HepG2 (cell line): ENCODE measurements at regions not wholly inside any gene's neighbourhood (a gene's known extent, or its start where the extent isn't known, plus 50 kb on each side); places are given as distances from the start of the nearest gene placed in this dataset.
A peak's percentile ranks its signal among the peaks of the same experiment; 100 is the strongest.

ENCODE experiments used
- ATAC-seq: fragments of 200-7000 bp; cut with Tn5 transposase; 3 replicates; pipeline ENCODE4 v1.9.1; 2020; ENCODE audit warnings: mild to moderate bottlenecking, moderate library complexity
- BruUV-seq: library from RNA; stranded (reverse); fragments of 400-500 nt; replicated peaks from 2 replicates; lab custom pipeline; 2021; lab: Mats Ljungman, UMichigan
- CTCF ChIA-PET: fragments of 300-600 bp; formaldehyde crosslinking; extraction: SDS; loops from one replicate; lab custom pipeline; 2021; ENCODE audit warnings: low total read pairs, inconsistent platforms, low intra/inter-chr PET ratio; lab: Yijun Ruan, JAX
- POLR2A ChIA-PET: fragments of 350-600 bp; sonication (Branson Sonifier 250); formaldehyde crosslinking; loops from one replicate; lab custom pipeline; 2020; ENCODE audit warnings: antibody characterized with exemption, inconsistent platforms; lab: Yijun Ruan, JAX
- DNase-seq: peaks from one replicate; pipeline ENCODE4 v3.0.0-alpha.2; 2015; ENCODE audit warnings: low spot score
- FAIRE-seq: peaks from 3 replicates; lab custom pipeline; 2011; peaks lifted over from hg19 to GRCh38; lab: Jason Lieb, UNC
- H2AFZ ChIP-seq: one replicate; pipeline ENCODE4 v1.6.1; 2011; ENCODE audit warnings: low read length, inconsistent platforms
- H3K27ac ChIP-seq: fragments of 300-600 bp; 3 replicates; pipeline ENCODE4 v1.8.0; 2011; ENCODE audit warnings: mixed run types, mild to moderate bottlenecking, mixed read lengths, low read length, inconsistent platforms; ENCODE audit not compliant: insufficient read depth; ENCODE audit errors: extremely low read length
- H3K27me3 ChIP-seq, 2 experiments: fragments of 200-600 bp in 1 of 2; 2 replicates in 1 of 2; 3 replicates in 1 of 2; pipeline versions ENCODE4 v1.6.0 to v1.8.0; 2011; ENCODE audit warnings: low read length in 2 of 2, mild to moderate bottlenecking in 2 of 2, moderate library complexity in 2 of 2, inconsistent platforms in 1 of 2; ENCODE audit not compliant: insufficient read depth in 2 of 2, control insufficient read depth in 1 of 2
- H3K36me3 ChIP-seq, 2 experiments: fragments of 200-600 bp in 1 of 2; replicated peaks in 1 of 2; 2 replicates in 1 of 2; 3 replicates in 1 of 2; pipeline versions ENCODE4 v1.5.1 to v1.8.0; 2011; ENCODE audit warnings: low read length in 2 of 2, inconsistent platforms in 1 of 2; ENCODE audit not compliant: insufficient read depth in 2 of 2, control insufficient read depth in 1 of 2
- H3K4me1 ChIP-seq: 2 replicates; pipeline ENCODE4 v1.5.1; 2012; ENCODE audit warnings: low read length, inconsistent platforms; ENCODE audit not compliant: insufficient read depth
- H3K4me2 ChIP-seq: 2 replicates; pipeline ENCODE4 v1.6.0; 2011; ENCODE audit warnings: low read depth, low read length, inconsistent platforms
- H3K4me3 ChIP-seq, 3 experiments: fragments of 200-600 bp in 1 of 3; sonication (generic), shearing (Covaris generic) in 1 of 3; replicated peaks in 1 of 3; 2 replicates each; pipeline ENCODE4 v1.5.1; 2011 to 2016; ENCODE audit warnings: low read length in 3 of 3, inconsistent platforms in 2 of 3, low read depth in 2 of 3, mild to moderate bottlenecking in 2 of 3, control low read depth in 1 of 3, mixed read lengths in 1 of 3; ENCODE audit not compliant: insufficient read depth in 1 of 3
- H3K79me2 ChIP-seq: one replicate; pipeline ENCODE4 v1.6.1; 2011; ENCODE audit warnings: low read length, inconsistent platforms; ENCODE audit not compliant: insufficient read depth
- H3K9ac ChIP-seq: 2 replicates; pipeline ENCODE4 v1.6.0; 2011; ENCODE audit warnings: mild to moderate bottlenecking, low read depth, low read length, inconsistent platforms; ENCODE audit not compliant: insufficient read depth
- H3K9me3 ChIP-seq: 2 replicates; pipeline ENCODE4 v1.5.1; 2012; ENCODE audit warnings: mild to moderate bottlenecking, low read length
- H4K20me1 ChIP-seq: 2 replicates; pipeline ENCODE4 v1.6.0; 2011; ENCODE audit warnings: inconsistent platforms, mild to moderate bottlenecking, low read length, moderate library complexity; ENCODE audit not compliant: insufficient read depth
- DBP ChIP-seq: sonication (generic); formaldehyde crosslinking; IDR thresholded peaks from 2 replicates; pipeline ENCODE4 v1.4.0; 2020; ENCODE audit warnings: missing genetic modification reagents; ENCODE audit errors: not compliant biosample characterization
- ELK4 ChIP-seq: sonication (generic); formaldehyde crosslinking; IDR thresholded peaks from 2 replicates; pipeline ENCODE4 v1.9.0; 2021; ENCODE audit warnings: missing genetic modification reagents, borderline replicate concordance
- HOMEZ ChIP-seq: IDR thresholded peaks from 2 replicates; pipeline ENCODE4 v1.6.1; 2016; ENCODE audit warnings: low read depth
- MAFG ChIP-seq: sonication (generic); formaldehyde crosslinking; IDR thresholded peaks from 2 replicates; pipeline ENCODE4 v1.5.1; 2020; ENCODE audit warnings: mild to moderate bottlenecking, missing genetic modification reagents
- NR0B2 ChIP-seq: sonication (generic); formaldehyde crosslinking; IDR thresholded peaks from 2 replicates; pipeline ENCODE4 v1.4.0; 2020; ENCODE audit warnings: mild to moderate bottlenecking, missing genetic modification reagents
- SALL2 ChIP-seq: sonication (generic); formaldehyde crosslinking; IDR thresholded peaks from 2 replicates; pipeline ENCODE4 v1.8.1; 2023; ENCODE audit warnings: mild to moderate bottlenecking, missing genetic modification reagents, inconsistent platforms
- STAT5B ChIP-seq: sonication (generic); formaldehyde crosslinking; IDR thresholded peaks from 2 replicates; pipeline ENCODE4 v1.4.0; 2020; ENCODE audit warnings: missing genetic modification reagents
- ZIK1 ChIP-seq: sonication (generic); formaldehyde crosslinking; IDR thresholded peaks from 2 replicates; pipeline ENCODE4 v1.5.0; 2020; ENCODE audit warnings: mild to moderate bottlenecking, low read depth, missing genetic modification reagents, borderline replicate concordance
- ZKSCAN5 ChIP-seq: sonication (generic); formaldehyde crosslinking; IDR thresholded peaks from 2 replicates; pipeline ENCODE4 v1.5.1; 2020; ENCODE audit warnings: mild to moderate bottlenecking, missing genetic modification reagents
- ZNF34 ChIP-seq: sonication (generic); formaldehyde crosslinking; IDR thresholded peaks from 2 replicates; pipeline ENCODE4 v1.4.0; 2020; ENCODE audit warnings: mild to moderate bottlenecking, missing genetic modification reagents, borderline replicate concordance
- ZNF432 ChIP-seq: sonication (generic); formaldehyde crosslinking; IDR thresholded peaks from 2 replicates; pipeline ENCODE4 v1.5.0; 2020; ENCODE audit warnings: missing genetic modification reagents, mild to moderate bottlenecking, borderline replicate concordance
- ZNF629 ChIP-seq: sonication (generic); formaldehyde crosslinking; conservative IDR thresholded peaks from 2 replicates; pipeline ENCODE4 v1.5.0; 2020; ENCODE audit warnings: missing genetic modification reagents
- ZUFSP ChIP-seq: sonication (generic); formaldehyde crosslinking; IDR thresholded peaks from 2 replicates; pipeline ENCODE4 v1.9.0; 2021; ENCODE audit warnings: missing genetic modification reagents, mild to moderate bottlenecking, borderline replicate concordance
- WGBS: methylation state at CpG from one replicate; pipeline ENCODE4 v1.1.6; 2017; ENCODE audit warnings: low lambda C conversion rate; 5-methylcytosine and 5-hydroxymethylcytosine counted together
- in situ Hi-C: cut with HindIII; loops from 2 replicates; pipeline ENCODE4 v1.10.0; 2017; ENCODE audit warnings: low pct_unique_long_range_greater_than_20kb; ENCODE audit not compliant: extremely low pct_ligation_motif_present
- intact Hi-C: fragments of 100-400 bp; cut with micrococcal nuclease; formaldehyde crosslinking; loops from one replicate; pipeline ENCODE4 v1.10.0; 2022; ENCODE audit not compliant: unreplicated experiment

GRCh38 chr2:145914716-145915115, 1394.8 kb upstream of the ZEB2 start:
- Histone ChIP-seq H3K4me1 (peaks cover 8% of the 10 kb centered on the region), H3K9me3 (no peaks in the 10 kb centered on the region)
- TF ChIP-seq ZNF629 (CRISPR knock-in tag) (no peak), ZUFSP (CRISPR knock-in tag) (no peak), ZIK1 (no peak), SALL2 (CRISPR knock-in tag) (no peak), ZKSCAN5 (CRISPR knock-in tag) (no peak), NR0B2 (CRISPR knock-in tag) (no peak), ZNF432 (CRISPR knock-in tag) (no peak), STAT5B (no peak), DBP (CRISPR knock-in tag) (no peak), MAFG (CRISPR knock-in tag) (no peak), ZNF34 (CRISPR knock-in tag) (no peak), HOMEZ (CRISPR knock-in tag) (no peak), ELK4 (CRISPR knock-in tag) (no peak)

More at GRCh38 chr2:145914716-145915115, 1394.8 kb upstream of the ZEB2 start:
- in situ Hi-C loops (loop anchor here (5.0 kb wide), 1 partner anchor 167 kb away; no protein-coding TSS in a partner anchor), intact Hi-C loops (loop anchor here (5.0 kb wide), 1 partner anchor 112 kb away; no protein-coding TSS in a partner anchor)
- Histone ChIP-seq H3K4me2 (no peak overlapping the region), H3K9ac (no peak overlapping the region), H4K20me1 (no peaks in the 10 kb centered on the region), H3K36me3 (no peaks in the 10 kb centered on the region), H2AFZ (peak overlapping the region; percentile 35), H3K27ac (no peak overlapping the region), H3K4me3 (no peak overlapping the region), H3K27me3 (no peaks in the 10 kb centered on the region), H3K79me2 (no peaks in the 10 kb centered on the region)
- WGBS = 13% methylated on average over 4 of the region's 4 CpGs
- BruUV-seq = no TSS peak
- POLR2A ChIA-PET = no interaction called here
- DNase-seq (no peak), ATAC-seq (no peak), FAIRE-seq (no peak)
- CTCF ChIA-PET = no interaction called here
